GM12878 (cell line): ENCODE measurements at regions not wholly inside any gene's neighbourhood (a gene's known extent, or its start where the extent isn't known, plus 50 kb on each side); places are given as distances from the start of the nearest gene placed in this dataset.

ENCODE experiments used
- ATAC-seq: fragments of 200-7000 bp; cut with Tn5 transposase; 3 replicates; pipeline ENCODE4 v1.9.1; 2020; ENCODE audit warnings: mild to moderate bottlenecking, moderate library complexity
- BruUV-seq: library from RNA; stranded (reverse); fragments of 400-500 nt; replicated peaks from 2 replicates; lab custom pipeline; 2021; lab: Mats Ljungman, UMichigan
- CTCF ChIA-PET: fragments of 300-600 bp; sonication (Branson Sonifier 250); formaldehyde crosslinking; extraction: SDS; loops from one replicate; lab custom pipeline; 2021; ENCODE audit warnings: inconsistent platforms; lab: Yijun Ruan, JAX
- POLR2A ChIA-PET: fragments of 350-600 bp; formaldehyde crosslinking; extraction: SDS; loops from one replicate; lab custom pipeline; 2021; ENCODE audit warnings: inconsistent platforms; lab: Charles Lee
- RAD21 ChIA-PET: fragments of 300-600 bp; sonication (Branson Sonifier 250); formaldehyde crosslinking; loops from one replicate; lab custom pipeline; 2023; ENCODE audit warnings: antibody characterized with exemption; ENCODE audit not compliant: unreplicated experiment; lab: Charles Lee
- SMC1A ChIA-PET: fragments of 300-600 bp; sonication (Branson Sonifier 250); formaldehyde crosslinking; loops from one replicate; lab custom pipeline; 2023; ENCODE audit not compliant: unreplicated experiment, uncharacterized antibody; lab: Charles Lee
- DNase-seq: peaks from one replicate; pipeline ENCODE4 v3.0.0-alpha.2; 2011; ENCODE audit warnings: low read depth, low spot score
- FAIRE-seq: peaks from 3 replicates; lab custom pipeline; 2011; peaks lifted over from hg19 to GRCh38; lab: Jason Lieb, UNC
- H2AFZ ChIP-seq: 2 replicates; pipeline ENCODE4 v1.6.0; 2011; ENCODE audit warnings: low read depth, low read length, control low read depth; ENCODE audit not compliant: control insufficient read depth
- H3K27ac ChIP-seq: 2 replicates; pipeline ENCODE4 v1.5.1; 2011; ENCODE audit warnings: control low read depth; ENCODE audit not compliant: control insufficient read depth, insufficient read depth
- H3K27me3 ChIP-seq, 2 experiments: replicated peaks in 1 of 2; 2 replicates each; pipeline versions ENCODE4 v1.6.0 to v1.6.1; 2011; ENCODE audit warnings: low read length in 1 of 2; ENCODE audit not compliant: control insufficient read depth in 2 of 2, insufficient read depth in 2 of 2
- H3K36me3 ChIP-seq, 2 experiments: 2 replicates each; pipeline ENCODE4 v1.5.1; 2011; ENCODE audit warnings: low read length in 1 of 2; ENCODE audit not compliant: control insufficient read depth in 2 of 2, insufficient read depth in 2 of 2
- H3K4me1 ChIP-seq: 2 replicates; pipeline ENCODE4 v1.6.1; 2011; ENCODE audit warnings: mild to moderate bottlenecking, low read length, moderate library complexity, mixed read lengths; ENCODE audit not compliant: control insufficient read depth, insufficient read depth
- H3K4me2 ChIP-seq: 2 replicates; pipeline ENCODE4 v1.6.0; 2011; ENCODE audit warnings: control low read depth; ENCODE audit not compliant: control insufficient read depth, insufficient read depth
- H3K4me3 ChIP-seq: fragments of 200-600 bp; sonication (generic); 2 replicates; pipeline ENCODE4 v1.5.1; 2016
- H3K79me2 ChIP-seq: 2 replicates; pipeline ENCODE4 v1.6.0; 2011; ENCODE audit warnings: low read length; ENCODE audit not compliant: control insufficient read depth, insufficient read depth
- H3K9ac ChIP-seq: 2 replicates; pipeline ENCODE4 v1.8.0; 2011; ENCODE audit warnings: low read length, control low read depth, mixed read lengths; ENCODE audit not compliant: control insufficient read depth, insufficient read depth
- H3K9me3 ChIP-seq: replicated peaks from 3 replicates; pipeline ENCODE4 v1.5.1; 2011; ENCODE audit warnings: mild to moderate bottlenecking, low read length; ENCODE audit not compliant: control insufficient read depth, insufficient read depth
- H4K20me1 ChIP-seq: 2 replicates; pipeline ENCODE4 v1.6.0; 2011; ENCODE audit not compliant: control insufficient read depth, insufficient read depth
- CHD4 ChIP-seq: fragments of 200-600 bp; sonication (generic); IDR thresholded peaks from 2 replicates; pipeline ENCODE4 v1.6.1; 2016; ENCODE audit warnings: mild to moderate bottlenecking
- FOS ChIP-seq: IDR thresholded peaks from 3 replicates; pipeline ENCODE4 v1.6.1; 2011; ENCODE audit warnings: borderline replicate concordance; ENCODE audit not compliant: insufficient read length; ENCODE audit errors: extremely low read depth
- LARP7 ChIP-seq: fragments of 450-650 bp; IDR thresholded peaks from 2 replicates; pipeline ENCODE4 v1.6.1; 2017; ENCODE audit warnings: mild to moderate bottlenecking
- PAX8 ChIP-seq: fragments of 450-650 bp; IDR thresholded peaks from 2 replicates; pipeline ENCODE4 v1.6.1; 2017; ENCODE audit warnings: mild to moderate bottlenecking, moderate library complexity
- RB1 ChIP-seq: fragments of 450-650 bp; formaldehyde crosslinking; IDR thresholded peaks from 2 replicates; pipeline ENCODE4 v1.6.1; 2017; ENCODE audit warnings: mild to moderate bottlenecking, borderline replicate concordance
- RCOR1 ChIP-seq: conservative IDR thresholded peaks from 2 replicates; pipeline ENCODE4 v1.6.1; 2012; ENCODE audit warnings: low read depth, low read length, improper control_type of control experiment
- SMAD1 ChIP-seq: fragments of 450-650 bp; IDR thresholded peaks from 2 replicates; pipeline ENCODE4 v1.6.1; 2018; ENCODE audit warnings: mild to moderate bottlenecking, low read depth; ENCODE audit not compliant: partially characterized antibody
- SREBF2 ChIP-seq: IDR thresholded peaks from 2 replicates; pipeline ENCODE4 v1.6.1; 2012; ENCODE audit warnings: mild to moderate bottlenecking, low read length
- ZNF217 ChIP-seq: fragments of 450-650 bp; IDR thresholded peaks from 2 replicates; pipeline ENCODE4 v1.6.1; 2017; ENCODE audit warnings: antibody characterized with exemption, mild to moderate bottlenecking
- ZNF384 ChIP-seq: IDR thresholded peaks from 2 replicates; pipeline ENCODE4 v1.6.1; 2012; ENCODE audit warnings: low read depth, mild to moderate bottlenecking, low read length, improper control_type of control experiment, borderline replicate concordance
- WGBS: methylation state at CpG from one replicate; pipeline ENCODE4 v1.1.6; 2016; ENCODE audit warnings: low lambda C conversion rate; ENCODE audit not compliant: insufficient replicate concordance, insufficient coverage; ENCODE audit errors: missing lambda C conversion rate; 5-methylcytosine and 5-hydroxymethylcytosine counted together
- in situ Hi-C: fragments of 300-500 bp; cut with MboI; formaldehyde crosslinking; loops from 9 replicates; pipeline ENCODE4 v1.14.3; 2018; ENCODE audit warnings: mixed read lengths
- intact Hi-C: fragments of 100-400 bp; cut with micrococcal nuclease; formaldehyde crosslinking; loops from one replicate; pipeline ENCODE4 v1.14.2; 2022; ENCODE audit not compliant: unreplicated experiment
- TF ChIP-seq, protein P1 (sequence below): fragments of 150-350 bp; IDR thresholded peaks from 2 replicates; pipeline ENCODE4 v1.6.1; 2016; ENCODE audit warnings: low read depth, low read length
- TF ChIP-seq, protein P2 (sequence below): fragments of 450-650 bp; conservative IDR thresholded peaks from 2 replicates; pipeline ENCODE4 v1.6.1; 2017; ENCODE audit warnings: mild to moderate bottlenecking, moderate library complexity
- TF ChIP-seq, protein P3 (sequence below): IDR thresholded peaks from 2 replicates; pipeline ENCODE4 v1.6.1; 2012; ENCODE audit warnings: low read length, inconsistent platforms
- TF ChIP-seq, protein P4 (sequence below): fragments of 450-650 bp; IDR thresholded peaks from 2 replicates; pipeline ENCODE4 v1.6.1; 2017; ENCODE audit warnings: low read depth, mild to moderate bottlenecking, moderate library complexity

DNA sequence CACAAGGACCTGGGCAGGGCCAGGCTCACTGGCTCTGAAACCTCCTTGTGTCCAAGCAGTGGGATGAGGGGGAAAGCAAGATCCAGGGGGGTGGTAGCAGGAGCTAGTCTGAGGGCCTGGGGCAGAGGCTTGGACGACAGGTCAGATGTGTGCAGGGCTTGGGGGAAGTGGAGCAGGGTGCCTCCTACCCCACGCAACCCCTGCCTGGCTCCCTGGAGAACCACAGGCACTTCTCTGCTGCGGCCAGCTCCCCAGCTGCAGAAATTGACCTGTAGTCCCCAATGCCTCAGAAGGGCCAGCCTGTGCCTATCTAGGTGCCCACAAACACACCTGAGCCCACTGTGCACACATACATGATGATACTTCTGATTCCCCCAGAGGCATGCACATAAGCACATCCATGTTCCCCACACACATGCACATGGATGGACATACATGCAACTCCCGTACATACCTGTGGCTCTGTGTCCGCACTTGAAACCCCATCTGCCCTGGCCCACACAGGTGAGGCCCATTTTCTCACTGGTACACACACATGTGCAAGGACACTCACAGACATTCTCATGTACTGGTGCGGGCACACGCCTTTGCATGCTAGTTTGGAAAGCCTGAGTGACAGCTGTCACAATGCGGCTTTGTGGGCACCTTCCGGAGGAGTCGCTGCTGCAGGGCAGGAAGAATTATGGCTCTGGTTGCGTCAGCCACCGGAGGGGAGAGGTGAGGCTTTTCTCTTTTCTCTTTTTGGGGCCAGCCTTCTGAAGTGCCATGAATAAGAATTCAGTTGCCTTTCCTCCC lies 247.2 kb upstream of the CSF3R start (continued):
- no peak for TF ChIP-seq PAX8
- TF ChIP-seq, protein P1, sequence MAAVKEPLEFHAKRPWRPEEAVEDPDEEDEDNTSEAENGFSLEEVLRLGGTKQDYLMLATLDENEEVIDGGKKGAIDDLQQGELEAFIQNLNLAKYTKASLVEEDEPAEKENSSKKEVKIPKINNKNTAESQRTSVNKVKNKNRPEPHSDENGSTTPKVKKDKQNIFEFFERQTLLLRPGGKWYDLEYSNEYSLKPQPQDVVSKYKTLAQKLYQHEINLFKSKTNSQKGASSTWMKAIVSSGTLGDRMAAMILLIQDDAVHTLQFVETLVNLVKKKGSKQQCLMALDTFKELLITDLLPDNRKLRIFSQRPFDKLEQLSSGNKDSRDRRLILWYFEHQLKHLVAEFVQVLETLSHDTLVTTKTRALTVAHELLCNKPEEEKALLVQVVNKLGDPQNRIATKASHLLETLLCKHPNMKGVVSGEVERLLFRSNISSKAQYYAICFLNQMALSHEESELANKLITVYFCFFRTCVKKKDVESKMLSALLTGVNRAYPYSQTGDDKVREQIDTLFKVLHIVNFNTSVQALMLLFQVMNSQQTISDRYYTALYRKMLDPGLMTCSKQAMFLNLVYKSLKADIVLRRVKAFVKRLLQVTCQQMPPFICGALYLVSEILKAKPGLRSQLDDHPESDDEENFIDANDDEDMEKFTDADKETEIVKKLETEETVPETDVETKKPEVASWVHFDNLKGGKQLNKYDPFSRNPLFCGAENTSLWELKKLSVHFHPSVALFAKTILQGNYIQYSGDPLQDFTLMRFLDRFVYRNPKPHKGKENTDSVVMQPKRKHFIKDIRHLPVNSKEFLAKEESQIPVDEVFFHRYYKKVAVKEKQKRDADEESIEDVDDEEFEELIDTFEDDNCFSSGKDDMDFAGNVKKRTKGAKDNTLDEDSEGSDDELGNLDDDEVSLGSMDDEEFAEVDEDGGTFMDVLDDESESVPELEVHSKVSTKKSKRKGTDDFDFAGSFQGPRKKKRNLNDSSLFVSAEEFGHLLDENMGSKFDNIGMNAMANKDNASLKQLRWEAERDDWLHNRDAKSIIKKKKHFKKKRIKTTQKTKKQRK = no peak
- no peak for TF ChIP-seq ZNF384
- no peak for TF ChIP-seq ZNF217

DNA sequence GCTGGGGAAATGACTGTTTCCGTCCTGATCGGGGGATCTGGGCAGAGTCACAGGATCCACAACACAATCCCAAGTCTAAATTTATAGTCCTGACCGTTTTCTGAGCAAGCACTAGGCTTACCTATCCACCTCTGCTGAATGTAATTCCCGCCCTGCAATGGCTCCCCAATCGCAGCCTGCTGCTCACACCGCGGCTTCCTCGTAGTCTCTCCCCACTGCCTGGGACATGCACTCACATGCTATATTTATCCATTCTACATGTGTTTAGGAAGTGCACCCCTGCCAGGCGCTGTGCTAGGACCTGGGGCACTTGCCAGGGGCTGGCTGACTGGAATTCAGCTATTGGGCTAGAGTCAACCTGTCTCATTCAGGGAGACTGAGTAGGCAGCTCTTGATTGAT lies 246.6 kb upstream of the CSF3R start:
- ChIA-PET CTCF (no interaction called here), POLR2A (no interaction called here), SMC1A (no interaction called here), RAD21 (no interaction called here)
- no peak for ATAC-seq
- no peak overlapping the region for H3K27ac ChIP-seq
- FAIRE-seq = no peak
- no peak overlapping the region for H2AFZ ChIP-seq
- in situ Hi-C loops (no loop called here), intact Hi-C loops (no loop called here)
- no peak for DNase-seq
- H3K27me3 ChIP-seq = peaks cover 1 to 2% of the 10 kb centered on the region in 2 experiments
- H3K9ac ChIP-seq = no peak overlapping the region
- no peak overlapping the region for H3K4me2 ChIP-seq
- no peaks in the 10 kb centered on the region for H3K79me2 ChIP-seq
- H3K4me3 ChIP-seq = no peak overlapping the region
- WGBS = 22% methylated on average over 9 of the region's 9 CpGs
- H4K20me1 ChIP-seq = no peaks in the 10 kb centered on the region
- no peaks in the 10 kb centered on the region for H3K4me1 ChIP-seq
- no TSS peak for BruUV-seq
- no peaks in the 10 kb centered on the region for H3K9me3 ChIP-seq
- H3K36me3 ChIP-seq = no peaks in the 10 kb centered on the region
- TF ChIP-seq RCOR1 = no peak
- TF ChIP-seq, protein P2, sequence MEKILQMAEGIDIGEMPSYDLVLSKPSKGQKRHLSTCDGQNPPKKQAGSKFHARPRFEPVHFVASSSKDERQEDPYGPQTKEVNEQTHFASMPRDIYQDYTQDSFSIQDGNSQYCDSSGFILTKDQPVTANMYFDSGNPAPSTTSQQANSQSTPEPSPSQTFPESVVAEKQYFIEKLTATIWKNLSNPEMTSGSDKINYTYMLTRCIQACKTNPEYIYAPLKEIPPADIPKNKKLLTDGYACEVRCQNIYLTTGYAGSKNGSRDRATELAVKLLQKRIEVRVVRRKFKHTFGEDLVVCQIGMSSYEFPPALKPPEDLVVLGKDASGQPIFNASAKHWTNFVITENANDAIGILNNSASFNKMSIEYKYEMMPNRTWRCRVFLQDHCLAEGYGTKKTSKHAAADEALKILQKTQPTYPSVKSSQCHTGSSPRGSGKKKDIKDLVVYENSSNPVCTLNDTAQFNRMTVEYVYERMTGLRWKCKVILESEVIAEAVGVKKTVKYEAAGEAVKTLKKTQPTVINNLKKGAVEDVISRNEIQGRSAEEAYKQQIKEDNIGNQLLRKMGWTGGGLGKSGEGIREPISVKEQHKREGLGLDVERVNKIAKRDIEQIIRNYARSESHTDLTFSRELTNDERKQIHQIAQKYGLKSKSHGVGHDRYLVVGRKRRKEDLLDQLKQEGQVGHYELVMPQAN = no peak
- TF ChIP-seq CHD4 = no peak
- TF ChIP-seq, protein P3, sequence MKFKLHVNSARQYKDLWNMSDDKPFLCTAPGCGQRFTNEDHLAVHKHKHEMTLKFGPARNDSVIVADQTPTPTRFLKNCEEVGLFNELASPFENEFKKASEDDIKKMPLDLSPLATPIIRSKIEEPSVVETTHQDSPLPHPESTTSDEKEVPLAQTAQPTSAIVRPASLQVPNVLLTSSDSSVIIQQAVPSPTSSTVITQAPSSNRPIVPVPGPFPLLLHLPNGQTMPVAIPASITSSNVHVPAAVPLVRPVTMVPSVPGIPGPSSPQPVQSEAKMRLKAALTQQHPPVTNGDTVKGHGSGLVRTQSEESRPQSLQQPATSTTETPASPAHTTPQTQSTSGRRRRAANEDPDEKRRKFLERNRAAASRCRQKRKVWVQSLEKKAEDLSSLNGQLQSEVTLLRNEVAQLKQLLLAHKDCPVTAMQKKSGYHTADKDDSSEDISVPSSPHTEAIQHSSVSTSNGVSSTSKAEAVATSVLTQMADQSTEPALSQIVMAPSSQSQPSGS = no peak
- no peak for TF ChIP-seq SREBF2
- no peak for TF ChIP-seq FOS
- TF ChIP-seq RB1 = no peak
- no peak for TF ChIP-seq LARP7
- no peak for TF ChIP-seq SMAD1
- TF ChIP-seq, protein P4, sequence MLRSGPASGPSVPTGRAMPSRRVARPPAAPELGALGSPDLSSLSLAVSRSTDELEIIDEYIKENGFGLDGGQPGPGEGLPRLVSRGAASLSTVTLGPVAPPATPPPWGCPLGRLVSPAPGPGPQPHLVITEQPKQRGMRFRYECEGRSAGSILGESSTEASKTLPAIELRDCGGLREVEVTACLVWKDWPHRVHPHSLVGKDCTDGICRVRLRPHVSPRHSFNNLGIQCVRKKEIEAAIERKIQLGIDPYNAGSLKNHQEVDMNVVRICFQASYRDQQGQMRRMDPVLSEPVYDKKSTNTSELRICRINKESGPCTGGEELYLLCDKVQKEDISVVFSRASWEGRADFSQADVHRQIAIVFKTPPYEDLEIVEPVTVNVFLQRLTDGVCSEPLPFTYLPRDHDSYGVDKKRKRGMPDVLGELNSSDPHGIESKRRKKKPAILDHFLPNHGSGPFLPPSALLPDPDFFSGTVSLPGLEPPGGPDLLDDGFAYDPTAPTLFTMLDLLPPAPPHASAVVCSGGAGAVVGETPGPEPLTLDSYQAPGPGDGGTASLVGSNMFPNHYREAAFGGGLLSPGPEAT = no peak
